ENCODE measurements at regions not wholly inside any gene's neighbourhood (a gene's known extent, or its start where the extent isn't known, plus 50 kb on each side); places are given as distances from the start of the nearest gene placed in this dataset.

- no peak for TF ChIP-seq CTCF (conservative IDR thresholded peaks at IDR 0.05; ENCODE audit: low read length)
- no peak for TF ChIP-seq EZH2phosphoT487 (IDR thresholded peaks at IDR 0.05; ENCODE audit: borderline replicate concordance, low read depth, low read length)
Measured at GRCh38 chr12:76270657-76271358, 77.4 kb downstream of the BBS10 start.

Measured in OCI-LY7 (cell line).